ENCODE measurements at regions not wholly inside any gene's neighbourhood (a gene's known extent, or its start where the extent isn't known, plus 50 kb on each side); places are given as distances from the start of the nearest gene placed in this dataset.

DNA sequence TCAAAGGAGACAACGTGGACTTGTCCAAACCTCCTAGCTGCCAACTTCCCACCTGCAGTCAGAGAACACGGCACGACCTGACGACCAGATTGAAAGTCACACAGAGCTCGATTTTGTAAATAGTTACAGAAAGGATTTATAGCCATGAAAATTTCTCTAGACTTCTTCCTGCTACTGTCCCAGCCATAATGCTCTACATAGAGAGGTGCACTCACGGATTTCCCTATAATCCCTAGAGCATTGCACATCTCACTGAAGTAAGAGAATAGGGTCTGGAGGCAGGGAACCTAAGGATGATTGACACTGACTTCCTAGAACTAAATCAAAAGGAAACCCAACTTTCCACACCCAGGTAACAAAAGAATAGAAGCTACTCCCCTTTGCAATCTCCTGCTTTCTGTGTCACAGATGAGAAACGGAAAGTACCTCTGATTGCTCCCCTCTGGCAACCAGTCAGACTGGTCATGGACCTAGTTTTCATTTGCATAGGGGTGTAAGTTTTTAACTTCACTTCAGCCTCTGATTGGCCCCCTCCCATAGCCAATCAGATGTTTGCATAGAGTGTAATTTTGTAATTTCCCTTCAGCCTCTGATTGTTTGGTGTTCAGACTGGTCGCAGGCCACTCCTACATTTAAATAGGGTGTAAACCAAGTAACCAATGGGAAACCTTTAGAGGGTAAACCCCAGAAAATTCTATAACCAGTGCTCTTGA, 58.6 kb upstream of the FBXO11 start:
- TF ChIP-seq CTCF (IDR thresholded peaks at IDR 0.05): no peak
- no peak for TF ChIP-seq POLR2A (IDR thresholded peaks at IDR 0.05)
